ENCODE measurements at regions not wholly inside any gene's neighbourhood (a gene's known extent, or its start where the extent isn't known, plus 50 kb on each side); places are given as distances from the start of the nearest gene placed in this dataset.

DNA sequence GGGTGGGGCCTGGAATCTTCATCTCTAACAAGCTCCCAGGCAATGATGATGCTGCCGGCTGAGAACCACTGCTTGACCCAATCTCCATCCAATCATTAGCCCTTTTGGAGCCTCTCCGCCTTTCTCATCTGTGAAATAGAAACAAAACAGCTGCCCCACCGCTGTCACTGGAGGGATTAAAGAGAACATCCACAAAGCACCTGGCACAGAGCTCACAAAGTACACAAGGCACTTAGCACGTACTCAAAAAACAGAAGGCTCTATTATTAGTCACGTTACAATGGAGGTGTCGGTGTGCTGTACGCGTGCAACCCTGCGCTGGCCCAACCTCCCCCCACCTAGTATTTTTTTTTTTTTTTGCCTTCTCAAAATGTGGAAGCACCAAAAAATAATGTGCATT is 213.5 kb upstream of the ARID1B start:
- TF ChIP-seq, protein P1, sequence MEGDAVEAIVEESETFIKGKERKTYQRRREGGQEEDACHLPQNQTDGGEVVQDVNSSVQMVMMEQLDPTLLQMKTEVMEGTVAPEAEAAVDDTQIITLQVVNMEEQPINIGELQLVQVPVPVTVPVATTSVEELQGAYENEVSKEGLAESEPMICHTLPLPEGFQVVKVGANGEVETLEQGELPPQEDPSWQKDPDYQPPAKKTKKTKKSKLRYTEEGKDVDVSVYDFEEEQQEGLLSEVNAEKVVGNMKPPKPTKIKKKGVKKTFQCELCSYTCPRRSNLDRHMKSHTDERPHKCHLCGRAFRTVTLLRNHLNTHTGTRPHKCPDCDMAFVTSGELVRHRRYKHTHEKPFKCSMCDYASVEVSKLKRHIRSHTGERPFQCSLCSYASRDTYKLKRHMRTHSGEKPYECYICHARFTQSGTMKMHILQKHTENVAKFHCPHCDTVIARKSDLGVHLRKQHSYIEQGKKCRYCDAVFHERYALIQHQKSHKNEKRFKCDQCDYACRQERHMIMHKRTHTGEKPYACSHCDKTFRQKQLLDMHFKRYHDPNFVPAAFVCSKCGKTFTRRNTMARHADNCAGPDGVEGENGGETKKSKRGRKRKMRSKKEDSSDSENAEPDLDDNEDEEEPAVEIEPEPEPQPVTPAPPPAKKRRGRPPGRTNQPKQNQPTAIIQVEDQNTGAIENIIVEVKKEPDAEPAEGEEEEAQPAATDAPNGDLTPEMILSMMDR (IDR thresholded peaks at IDR 0.05; ENCODE audit: low read depth, low read length, missing control alignments): no peak
- no peaks in the 10 kb centered on the region for H3K36me3 ChIP-seq (replicated peaks)
- no peak overlapping the region for H3K27ac ChIP-seq
- no peak overlapping the region for H3K4me3 ChIP-seq (ENCODE audit: low read depth, low read length)
- DNase-seq: no peak
- H3K27me3 ChIP-seq (replicated peaks): no peaks in the 10 kb centered on the region
- in situ Hi-C loops (cut with HindIII; ENCODE audit: low pct_ligation_motif_present, low sequenced_read_pairs): no loop called here

DNA sequence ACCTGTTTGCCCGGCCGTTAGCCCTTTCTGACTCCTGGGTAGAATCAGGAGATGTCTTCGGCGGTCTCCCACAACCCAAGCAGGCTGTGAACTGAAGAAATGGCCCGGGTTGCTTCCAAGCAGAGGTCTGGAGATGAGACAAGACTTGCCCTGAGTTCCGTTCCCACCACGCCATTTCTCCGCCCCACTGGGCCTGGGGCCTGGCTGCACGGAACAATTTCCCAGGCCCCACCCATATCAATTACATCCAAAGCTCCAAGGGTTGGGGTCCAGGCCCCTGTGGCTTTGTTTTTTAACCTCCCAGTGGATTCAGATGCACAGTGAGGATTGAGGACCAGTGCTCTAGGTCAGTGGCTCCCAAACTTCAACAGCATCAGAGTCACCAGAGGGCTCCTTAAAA is 214.5 kb upstream of the ARID1B start:
- no peak for DNase-seq
- Histone ChIP-seq H3K27ac (no peak overlapping the region), H3K36me3 (replicated peaks) (no peaks in the 10 kb centered on the region), H3K27me3 (replicated peaks) (no peaks in the 10 kb centered on the region), H3K4me3 (ENCODE audit: low read depth, low read length) (no peak overlapping the region)
- TF ChIP-seq, protein P1 (IDR thresholded peaks at IDR 0.05; ENCODE audit: low read depth, low read length, missing control alignments): no peak
- in situ Hi-C loops (cut with HindIII; ENCODE audit: low pct_ligation_motif_present, low sequenced_read_pairs): no loop called here

DNA sequence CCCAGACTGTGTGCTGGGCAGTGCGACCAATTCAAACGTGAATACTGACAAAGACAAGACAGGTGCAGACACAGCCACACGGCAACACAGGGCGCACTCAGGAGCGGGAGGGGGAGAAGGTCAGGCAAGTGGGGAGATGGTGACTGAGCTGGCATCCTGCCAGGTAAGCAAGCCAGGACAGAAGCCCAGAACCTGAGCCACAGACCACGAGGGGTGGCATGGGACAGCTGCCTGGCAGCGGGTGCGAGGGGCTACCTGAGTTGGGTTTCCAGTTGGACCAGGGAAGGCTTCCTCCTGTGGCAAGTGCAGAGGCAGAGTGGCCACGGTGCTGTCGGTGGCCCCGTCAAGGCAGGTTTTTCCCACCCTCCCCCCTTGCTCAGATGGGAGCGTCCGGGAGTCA is 215.2 kb upstream of the ARID1B start:
- Histone ChIP-seq H3K27me3 (replicated peaks) (no peaks in the 10 kb centered on the region), H3K36me3 (replicated peaks) (no peaks in the 10 kb centered on the region), H3K27ac (no peak overlapping the region), H3K4me3 (ENCODE audit: low read depth, low read length) (no peak overlapping the region)
- DNase-seq: no peak
- in situ Hi-C loops (cut with HindIII; ENCODE audit: low pct_ligation_motif_present, low sequenced_read_pairs): no loop called here
- TF ChIP-seq, protein P1 (IDR thresholded peaks at IDR 0.05; ENCODE audit: low read depth, low read length, missing control alignments): no peak

DNA sequence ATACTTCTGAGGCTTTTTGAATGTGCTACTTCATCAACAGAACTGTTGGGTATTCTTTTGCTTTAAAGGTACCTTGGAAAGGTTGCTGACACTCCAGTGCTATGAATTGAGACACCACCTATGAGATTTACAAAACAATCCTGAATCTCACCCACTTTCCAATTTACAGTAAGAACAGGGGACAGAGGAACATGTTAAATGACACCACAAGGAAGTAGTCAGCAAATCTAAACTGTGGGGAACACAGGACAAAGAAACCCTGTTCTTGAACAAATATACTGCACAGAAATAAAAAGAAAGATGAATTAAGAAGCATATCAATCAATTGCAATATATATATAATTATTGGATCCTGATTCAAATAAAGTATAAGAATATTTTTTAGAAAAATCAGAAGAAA is 216.7 kb upstream of the ARID1B start:
- in situ Hi-C loops (cut with HindIII; ENCODE audit: low pct_ligation_motif_present, low sequenced_read_pairs): no loop called here
- H3K27ac ChIP-seq: no peak overlapping the region
- TF ChIP-seq, protein P1 (IDR thresholded peaks at IDR 0.05; ENCODE audit: low read depth, low read length, missing control alignments): no peak
- H3K27me3 ChIP-seq (replicated peaks): no peaks in the 10 kb centered on the region
- H3K4me3 ChIP-seq (ENCODE audit: low read depth, low read length): no peak overlapping the region
- no peaks in the 10 kb centered on the region for H3K36me3 ChIP-seq (replicated peaks)
- no peak for DNase-seq

DNA sequence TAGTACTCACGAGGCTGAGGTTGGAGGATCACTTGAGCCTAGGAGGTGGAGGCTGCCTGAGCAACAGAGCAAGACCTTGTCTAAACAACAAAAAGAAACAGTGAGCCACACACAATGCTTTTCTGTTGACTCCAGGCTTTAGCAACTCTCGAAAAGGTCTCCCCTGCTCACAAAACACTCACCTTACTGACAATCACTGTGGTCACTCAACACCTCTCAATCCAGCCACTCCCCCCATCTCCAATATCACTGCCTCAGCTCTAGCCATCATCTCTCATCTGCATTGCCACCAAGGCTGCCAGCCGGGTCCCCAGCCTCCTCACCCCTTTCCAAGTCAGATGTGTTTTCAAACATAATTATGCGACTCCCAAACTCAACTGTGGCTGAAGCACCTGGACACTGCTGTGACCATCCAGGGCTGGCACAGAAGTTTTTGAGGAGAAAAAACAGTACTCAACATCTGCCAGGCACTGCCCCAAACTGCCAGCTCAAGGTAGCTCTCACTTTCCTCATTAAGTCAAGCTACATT is 218.0 kb upstream of the ARID1B start:
- Histone ChIP-seq H3K27me3 (replicated peaks) (no peaks in the 10 kb centered on the region), H3K36me3 (replicated peaks) (no peaks in the 10 kb centered on the region), H3K4me3 (ENCODE audit: low read depth, low read length) (no peak overlapping the region), H3K27ac (no peak overlapping the region)
- in situ Hi-C loops (cut with HindIII; ENCODE audit: low pct_ligation_motif_present, low sequenced_read_pairs): no loop called here
- TF ChIP-seq, protein P1 (IDR thresholded peaks at IDR 0.05; ENCODE audit: low read depth, low read length, missing control alignments): no peak
- no peak for DNase-seq

DNA sequence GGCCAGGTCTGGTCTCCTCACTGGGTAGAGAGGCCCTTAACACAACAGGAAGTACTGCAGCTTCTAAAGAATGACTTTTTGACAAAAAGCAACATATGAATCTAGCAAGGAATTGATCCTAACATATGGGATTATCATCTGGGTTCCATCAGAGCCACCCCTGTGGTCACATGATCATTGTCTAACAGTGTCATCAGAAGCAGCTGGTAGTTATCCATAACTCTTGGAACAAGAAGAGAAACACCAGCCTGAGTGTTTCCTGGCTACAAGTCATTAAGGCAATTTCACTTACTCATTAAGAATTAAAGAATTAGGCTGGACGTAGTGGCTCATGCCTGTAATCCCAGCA is 219.3 kb upstream of the ARID1B start:
- H3K27ac ChIP-seq: no peak overlapping the region
- no peak for DNase-seq
- no peak overlapping the region for H3K4me3 ChIP-seq (ENCODE audit: low read depth, low read length)
- TF ChIP-seq, protein P1 (IDR thresholded peaks at IDR 0.05; ENCODE audit: low read depth, low read length, missing control alignments): no peak
- H3K27me3 ChIP-seq (replicated peaks): no peaks in the 10 kb centered on the region
- in situ Hi-C loops (cut with HindIII; ENCODE audit: low pct_ligation_motif_present, low sequenced_read_pairs): no loop called here
- no peaks in the 10 kb centered on the region for H3K36me3 ChIP-seq (replicated peaks)
